ENCODE measurements at regions not wholly inside any gene's neighbourhood (a gene's known extent, or its start where the extent isn't known, plus 50 kb on each side); places are given as distances from the start of the nearest gene placed in this dataset.

DNA sequence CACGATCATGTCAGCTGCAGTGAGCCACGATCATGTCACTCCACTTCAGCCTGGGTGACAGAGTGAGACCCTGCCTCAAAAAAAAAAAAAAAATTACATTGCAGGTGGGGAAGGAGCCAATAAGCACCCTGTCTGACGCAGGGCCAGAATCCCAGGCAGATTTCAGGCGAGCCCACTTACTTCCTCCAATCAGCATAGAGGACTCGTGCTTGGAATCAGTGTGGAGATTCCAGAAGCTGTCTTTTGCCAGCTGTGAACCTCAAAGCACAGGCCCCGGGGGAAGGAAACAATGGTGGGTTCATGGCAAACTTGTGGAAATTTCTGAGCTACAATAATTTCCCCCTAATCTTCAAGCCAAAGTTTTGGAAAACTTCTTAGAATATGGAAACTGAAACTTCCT is 178.2 kb upstream of the ZNF644 start:
- Histone ChIP-seq H4K20me1 (replicated peaks; ENCODE audit: control insufficient read depth, insufficient read depth, low read length) (no peaks in the 10 kb centered on the region; the same call in 1 of the 2 replicates), H2AFZ (ENCODE audit: low read depth, low read length) (no peak overlapping the region), H3K27me3 (ENCODE audit: control insufficient read depth in 2 of 2, insufficient read depth in 2 of 2, low read length in 2 of 2) (peaks cover 8 to 11% of the 10 kb centered on the region in 2 experiments; a peak in 4 of 5 replicates), H3K4me1 (replicated peaks in 1 of 2; ENCODE audit: control insufficient read depth in 2 of 2, insufficient read depth in 2 of 2, low read length in 2 of 2) (no peaks in the 10 kb centered on the region), H3K27ac (ENCODE audit: extremely low read depth, low read depth, low read length) (no peak overlapping the region), H3K4me2 (ENCODE audit: insufficient read depth, low read length) (no peak overlapping the region), H3K9me3 (replicated peaks; ENCODE audit: control insufficient read depth, insufficient read depth, low read depth, low read length) (no peaks in the 10 kb centered on the region), H3K9ac (ENCODE audit: insufficient read depth in 1 of 2, low read depth in 2 of 2, low read length in 2 of 2) (no peak overlapping the region), H3K4me3 (no peak overlapping the region), H3K36me3 (ENCODE audit: control insufficient read depth, insufficient read depth, low read length) (no peaks in the 10 kb centered on the region), H3K9me1 (ENCODE audit: control insufficient read depth, insufficient read depth, low read length) (no peaks in the 10 kb centered on the region), H3K79me2 (ENCODE audit: control insufficient read depth, insufficient read depth, low read length) (no peaks in the 10 kb centered on the region)
- BruUV-seq (replicated peaks) = no TSS peak
- ATAC-seq = no peak
- in situ Hi-C loops (cut with MboI) = no loop called here
- intact Hi-C loops (cut with micrococcal nuclease) = loop anchor here (10.0 kb wide), 1 partner anchor 65 kb away; no protein-coding TSS in a partner anchor
- CTCF ChIA-PET (ENCODE audit: low intra/inter-chr PET ratio) = no interaction called here
- POLR2A ChIA-PET = interaction anchor here (0.6 kb wide), 2 partner anchors 12 to 130 kb away, joined by 3 read pairs; no protein-coding TSS in a partner anchor
- TF ChIP-seq, protein P1, sequence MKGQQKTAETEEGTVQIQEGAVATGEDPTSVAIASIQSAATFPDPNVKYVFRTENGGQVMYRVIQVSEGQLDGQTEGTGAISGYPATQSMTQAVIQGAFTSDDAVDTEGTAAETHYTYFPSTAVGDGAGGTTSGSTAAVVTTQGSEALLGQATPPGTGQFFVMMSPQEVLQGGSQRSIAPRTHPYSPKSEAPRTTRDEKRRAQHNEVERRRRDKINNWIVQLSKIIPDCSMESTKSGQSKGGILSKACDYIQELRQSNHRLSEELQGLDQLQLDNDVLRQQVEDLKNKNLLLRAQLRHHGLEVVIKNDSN (CRISPR knock-in tag; IDR thresholded peaks at IDR 0.05) = no peak
- TF ChIP-seq ZNF311 (CRISPR knock-in tag; IDR thresholded peaks at IDR 0.05) (no peak), NFRKB (IDR thresholded peaks at IDR 0.05; ENCODE audit: low read depth) (no peak), EHMT2 (IDR thresholded peaks at IDR 0.05) (no peak), CSDE1 (IDR thresholded peaks at IDR 0.05) (no peak), ZNF316 (IDR thresholded peaks at IDR 0.05) (no peak), SAFB2 (IDR thresholded peaks at IDR 0.05; ENCODE audit: borderline replicate concordance, low read depth, low read length, severe bottlenecking) (no peak), ARID1B (IDR thresholded peaks at IDR 0.05) (no peak), ZNF140 (CRISPR knock-in tag; IDR thresholded peaks at IDR 0.05) (no peak), ZNF175 (CRISPR knock-in tag; IDR thresholded peaks at IDR 0.05; ENCODE audit: low read depth) (no peak), PTBP1 (IDR thresholded peaks at IDR 0.05; ENCODE audit: low read depth, low read length) (no peak), NONO (IDR thresholded peaks at IDR 0.05; ENCODE audit: low read depth in 2 of 2, low read length in 1 of 2) (no peak), PTRF (tag; IDR thresholded peaks at IDR 0.05) (no peak)
- TF ChIP-seq, protein P2, sequence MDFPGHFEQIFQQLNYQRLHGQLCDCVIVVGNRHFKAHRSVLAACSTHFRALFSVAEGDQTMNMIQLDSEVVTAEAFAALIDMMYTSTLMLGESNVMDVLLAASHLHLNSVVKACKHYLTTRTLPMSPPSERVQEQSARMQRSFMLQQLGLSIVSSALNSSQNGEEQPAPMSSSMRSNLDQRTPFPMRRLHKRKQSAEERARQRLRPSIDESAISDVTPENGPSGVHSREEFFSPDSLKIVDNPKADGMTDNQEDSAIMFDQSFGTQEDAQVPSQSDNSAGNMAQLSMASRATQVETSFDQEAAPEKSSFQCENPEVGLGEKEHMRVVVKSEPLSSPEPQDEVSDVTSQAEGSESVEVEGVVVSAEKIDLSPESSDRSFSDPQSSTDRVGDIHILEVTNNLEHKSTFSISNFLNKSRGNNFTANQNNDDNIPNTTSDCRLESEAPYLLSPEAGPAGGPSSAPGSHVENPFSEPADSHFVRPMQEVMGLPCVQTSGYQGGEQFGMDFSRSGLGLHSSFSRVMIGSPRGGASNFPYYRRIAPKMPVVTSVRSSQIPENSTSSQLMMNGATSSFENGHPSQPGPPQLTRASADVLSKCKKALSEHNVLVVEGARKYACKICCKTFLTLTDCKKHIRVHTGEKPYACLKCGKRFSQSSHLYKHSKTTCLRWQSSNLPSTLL (IDR thresholded peaks at IDR 0.05) = no peak
- TF ChIP-seq, protein P3, sequence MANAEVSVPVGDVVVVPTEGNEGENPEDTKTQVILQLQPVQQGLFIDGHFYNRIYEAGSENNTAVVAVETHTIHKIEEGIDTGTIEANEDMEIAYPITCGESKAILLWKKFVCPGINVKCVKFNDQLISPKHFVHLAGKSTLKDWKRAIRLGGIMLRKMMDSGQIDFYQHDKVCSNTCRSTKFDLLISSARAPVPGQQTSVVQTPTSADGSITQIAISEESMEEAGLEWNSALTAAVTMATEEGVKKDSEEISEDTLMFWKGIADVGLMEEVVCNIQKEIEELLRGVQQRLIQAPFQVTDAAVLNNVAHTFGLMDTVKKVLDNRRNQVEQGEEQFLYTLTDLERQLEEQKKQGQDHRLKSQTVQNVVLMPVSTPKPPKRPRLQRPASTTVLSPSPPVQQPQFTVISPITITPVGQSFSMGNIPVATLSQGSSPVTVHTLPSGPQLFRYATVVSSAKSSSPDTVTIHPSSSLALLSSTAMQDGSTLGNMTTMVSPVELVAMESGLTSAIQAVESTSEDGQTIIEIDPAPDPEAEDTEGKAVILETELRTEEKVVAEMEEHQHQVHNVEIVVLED (CRISPR knock-in tag; IDR thresholded peaks at IDR 0.05) = no peak
- DNase-seq (ENCODE audit: extremely low read depth in 1 of 4, low spot score in 3 of 4) = no peak
- 0% methylated on average over 5 of the region's 6 CpGs for WGBS (ENCODE audit: insufficient coverage, low coverage, missing lambda C conversion rate)
- FAIRE-seq = no peak

Measured in K562 (cell line).